PC-9 (cell line): ENCODE measurements at regions not wholly inside any gene's neighbourhood (a gene's known extent, or its start where the extent isn't known, plus 50 kb on each side); places are given as distances from the start of the nearest gene placed in this dataset.

ENCODE experiments used
- BruUV-seq: library from RNA; stranded (reverse); fragments of 400-500 nt; replicated peaks from 2 replicates; lab custom pipeline; 2021; lab: Mats Ljungman, UMichigan
- CTCF ChIA-PET: fragments of 300-600 bp; sonication (Branson Sonifier 250); formaldehyde crosslinking; loops from one replicate; lab custom pipeline; 2022; ENCODE audit warnings: antibody characterized with exemption; lab: Charles Lee
- POLR2A ChIA-PET: fragments of 300-600 bp; sonication (Branson Sonifier 250); formaldehyde crosslinking; loops from one replicate; lab custom pipeline; 2022; ENCODE audit warnings: antibody characterized with exemption; ENCODE audit not compliant: unreplicated experiment; lab: Charles Lee
- DNase-seq, 2 experiments: peaks; one replicate each; pipeline versions ENCODE4 v3.0.0 to v3.0.0-alpha.2; 2015 to 2022; ENCODE audit warnings: mixed read lengths in 1 of 2
- H2AFZ ChIP-seq: fragments of 200-600 bp; sonication (generic); 2 replicates; pipeline ENCODE4 v1.8.1; 2017; ENCODE audit warnings: antibody characterized with exemption
- H3F3A ChIP-seq: fragments of 200-600 bp; sonication (generic); 2 replicates; pipeline ENCODE4 v1.8.1; 2017; ENCODE audit warnings: antibody characterized with exemption, mild to moderate bottlenecking, low read depth; ENCODE audit not compliant: insufficient read depth
- H3K27ac ChIP-seq: fragments of 200-600 bp; sonication (generic); 2 replicates; pipeline ENCODE4 v1.6.1; 2016; ENCODE audit warnings: mixed run types
- H3K27me3 ChIP-seq: fragments of 200-600 bp; sonication (generic); 2 replicates; pipeline ENCODE4 v1.6.1; 2016; ENCODE audit warnings: low read depth, mixed run types; ENCODE audit not compliant: insufficient read depth
- H3K36me3 ChIP-seq: fragments of 200-600 bp; sonication (generic); 2 replicates; pipeline ENCODE4 v1.6.1; 2016; ENCODE audit warnings: low read depth, mixed run types
- H3K4me1 ChIP-seq: fragments of 200-600 bp; sonication (generic); replicated peaks from 2 replicates; pipeline ENCODE4 v1.6.1; 2016; ENCODE audit warnings: mixed run types; ENCODE audit not compliant: insufficient read depth
- H3K4me2 ChIP-seq: fragments of 200-600 bp; sonication (generic); 2 replicates; pipeline ENCODE4 v1.6.1; 2017; ENCODE audit warnings: mixed run types
- H3K4me3 ChIP-seq: fragments of 200-600 bp; sonication (generic); 2 replicates; pipeline ENCODE4 v1.6.1; 2016; ENCODE audit warnings: mixed run types
- H3K79me2 ChIP-seq: fragments of 200-600 bp; sonication (generic); 2 replicates; pipeline ENCODE4 v1.6.1; 2017; ENCODE audit warnings: low read depth, mixed run types
- H3K9me2 ChIP-seq: fragments of 200-600 bp; sonication (generic); 2 replicates; pipeline ENCODE4 v1.8.1; 2017; ENCODE audit warnings: mild to moderate bottlenecking; ENCODE audit not compliant: insufficient read depth
- H3K9me3 ChIP-seq: fragments of 200-600 bp; sonication (generic); 2 replicates; pipeline ENCODE4 v1.8.1; 2016; ENCODE audit warnings: low read depth; ENCODE audit not compliant: insufficient read depth
- H4K20me1 ChIP-seq: fragments of 200-600 bp; sonication (generic); 2 replicates; pipeline ENCODE4 v1.8.1; 2017; ENCODE audit not compliant: insufficient read depth
- EZH2 ChIP-seq: fragments of 200-600 bp; sonication (generic); IDR thresholded peaks from 2 replicates; pipeline ENCODE4 v1.8.0; 2017; ENCODE audit warnings: antibody characterized with exemption, low read depth
- intact Hi-C: fragments of 100-400 bp; cut with micrococcal nuclease; formaldehyde crosslinking; loops from one replicate; pipeline ENCODE4 v1.10.0; 2022; ENCODE audit not compliant: unreplicated experiment
- TF ChIP-seq, protein P1 (sequence below): fragments of 200-600 bp; sonication (generic); conservative IDR thresholded peaks from 2 replicates; pipeline ENCODE4 v1.6.1; 2017; ENCODE audit warnings: mixed run types, antibody characterized with exemption, mild to moderate bottlenecking, moderate library complexity

DNA sequence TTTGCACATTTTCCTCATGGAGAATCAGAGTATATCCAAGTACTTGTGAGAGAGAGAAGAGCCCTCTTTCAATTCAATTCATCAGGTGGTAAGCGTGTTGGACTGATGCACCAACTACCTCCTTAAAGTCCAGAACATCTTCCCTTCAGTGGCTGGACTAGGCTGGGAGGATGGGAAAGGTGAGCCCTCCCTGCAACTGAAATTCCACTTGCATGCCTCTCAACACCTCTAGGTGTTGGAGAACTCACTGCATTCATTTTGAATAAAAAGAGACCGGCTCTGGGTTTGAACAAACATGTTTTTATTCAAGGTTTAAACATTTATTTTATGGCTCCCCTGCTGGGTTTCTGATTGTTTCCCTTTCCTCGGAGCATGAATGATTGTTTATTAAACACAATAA lies 573.5 kb downstream of the CCSER2 start:
- Histone ChIP-seq H3K4me2 (no peak overlapping the region), H3K79me2 (no peaks in the 10 kb centered on the region), H3F3A (no peaks in the 10 kb centered on the region), H3K4me3 (no peak overlapping the region), H3K27ac (no peak overlapping the region), H4K20me1 (no peaks in the 10 kb centered on the region), H3K27me3 (no peaks in the 10 kb centered on the region), H3K4me1 (no peaks in the 10 kb centered on the region), H2AFZ (no peak overlapping the region), H3K36me3 (no peaks in the 10 kb centered on the region), H3K9me2 (no peaks in the 10 kb centered on the region), H3K9me3 (no peaks in the 10 kb centered on the region)
- ChIA-PET CTCF (no interaction called here), POLR2A (no interaction called here)
- intact Hi-C loops = no loop called here
- TF ChIP-seq EZH2 = no peak
- TF ChIP-seq, protein P1, sequence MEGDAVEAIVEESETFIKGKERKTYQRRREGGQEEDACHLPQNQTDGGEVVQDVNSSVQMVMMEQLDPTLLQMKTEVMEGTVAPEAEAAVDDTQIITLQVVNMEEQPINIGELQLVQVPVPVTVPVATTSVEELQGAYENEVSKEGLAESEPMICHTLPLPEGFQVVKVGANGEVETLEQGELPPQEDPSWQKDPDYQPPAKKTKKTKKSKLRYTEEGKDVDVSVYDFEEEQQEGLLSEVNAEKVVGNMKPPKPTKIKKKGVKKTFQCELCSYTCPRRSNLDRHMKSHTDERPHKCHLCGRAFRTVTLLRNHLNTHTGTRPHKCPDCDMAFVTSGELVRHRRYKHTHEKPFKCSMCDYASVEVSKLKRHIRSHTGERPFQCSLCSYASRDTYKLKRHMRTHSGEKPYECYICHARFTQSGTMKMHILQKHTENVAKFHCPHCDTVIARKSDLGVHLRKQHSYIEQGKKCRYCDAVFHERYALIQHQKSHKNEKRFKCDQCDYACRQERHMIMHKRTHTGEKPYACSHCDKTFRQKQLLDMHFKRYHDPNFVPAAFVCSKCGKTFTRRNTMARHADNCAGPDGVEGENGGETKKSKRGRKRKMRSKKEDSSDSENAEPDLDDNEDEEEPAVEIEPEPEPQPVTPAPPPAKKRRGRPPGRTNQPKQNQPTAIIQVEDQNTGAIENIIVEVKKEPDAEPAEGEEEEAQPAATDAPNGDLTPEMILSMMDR = no peak
- DNase-seq = no peak
- BruUV-seq = no TSS peak

DNA sequence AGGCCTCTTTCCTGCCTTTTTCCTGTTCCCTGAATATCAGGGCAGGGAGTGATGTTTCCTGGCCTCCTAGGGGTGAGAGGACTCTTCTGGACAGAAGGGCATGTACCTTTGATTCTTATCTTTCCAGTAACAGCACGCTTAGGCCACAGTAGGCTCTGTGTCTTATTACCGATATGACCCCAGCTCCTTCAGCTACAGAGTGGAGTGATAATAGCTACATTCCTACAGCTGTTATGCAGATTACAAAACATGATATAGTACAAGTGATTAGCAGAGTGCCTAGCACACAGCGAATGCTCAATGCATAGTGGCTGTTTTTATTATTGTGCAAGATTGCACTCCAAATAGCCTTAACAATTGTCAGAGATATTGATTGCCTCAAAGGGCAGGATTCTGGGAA lies 574.2 kb downstream of the CCSER2 start:
- BruUV-seq = no TSS peak
- POLR2A ChIA-PET = no interaction called here
- Histone ChIP-seq H3K4me1 (no peaks in the 10 kb centered on the region), H2AFZ (no peak overlapping the region), H3F3A (no peaks in the 10 kb centered on the region), H3K36me3 (no peaks in the 10 kb centered on the region), H3K4me3 (no peak overlapping the region), H3K27me3 (no peaks in the 10 kb centered on the region), H3K27ac (no peak overlapping the region), H3K9me2 (no peaks in the 10 kb centered on the region), H3K79me2 (no peaks in the 10 kb centered on the region), H3K4me2 (no peak overlapping the region), H3K9me3 (no peaks in the 10 kb centered on the region), H4K20me1 (no peaks in the 10 kb centered on the region)
- TF ChIP-seq, protein P1 = no peak
- no peak for TF ChIP-seq EZH2
- CTCF ChIA-PET = no interaction called here
- no peak for DNase-seq
- intact Hi-C loops = no loop called here

DNA sequence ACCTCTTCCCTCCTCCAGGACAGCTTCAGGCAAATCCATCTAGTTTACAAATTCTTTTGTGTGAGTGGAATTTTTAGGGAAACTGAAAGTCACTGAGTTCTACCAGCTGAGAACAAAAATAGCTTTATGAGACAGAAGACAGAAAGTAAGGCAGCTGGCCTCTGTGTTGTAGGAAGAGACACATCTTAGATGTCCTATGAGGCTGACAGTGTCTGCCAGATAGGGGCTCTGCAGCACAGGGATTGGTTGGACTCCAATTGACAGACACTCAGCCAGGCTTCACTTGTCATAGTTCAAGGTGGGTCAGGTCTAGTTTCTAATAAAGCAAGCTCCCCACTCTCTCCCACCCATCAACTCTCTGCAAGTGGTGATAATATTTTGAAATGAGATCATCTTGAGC lies 574.9 kb downstream of the CCSER2 start:
- CTCF ChIA-PET = no interaction called here
- Histone ChIP-seq H3K79me2 (no peaks in the 10 kb centered on the region), H3K27me3 (no peaks in the 10 kb centered on the region), H3K36me3 (no peaks in the 10 kb centered on the region), H2AFZ (no peak overlapping the region), H3K27ac (no peak overlapping the region), H3K9me3 (no peaks in the 10 kb centered on the region), H3F3A (no peaks in the 10 kb centered on the region), H3K4me2 (no peak overlapping the region), H3K9me2 (no peaks in the 10 kb centered on the region), H3K4me3 (no peak overlapping the region), H3K4me1 (no peaks in the 10 kb centered on the region), H4K20me1 (no peaks in the 10 kb centered on the region)
- POLR2A ChIA-PET = no interaction called here
- no peak for DNase-seq
- TF ChIP-seq, protein P1 = no peak
- TF ChIP-seq EZH2 = no peak
- intact Hi-C loops = no loop called here
- no TSS peak for BruUV-seq
